ENCODE measurements at regions not wholly inside any gene's neighbourhood (a gene's known extent, or its start where the extent isn't known, plus 50 kb on each side); places are given as distances from the start of the nearest gene placed in this dataset.

DNA sequence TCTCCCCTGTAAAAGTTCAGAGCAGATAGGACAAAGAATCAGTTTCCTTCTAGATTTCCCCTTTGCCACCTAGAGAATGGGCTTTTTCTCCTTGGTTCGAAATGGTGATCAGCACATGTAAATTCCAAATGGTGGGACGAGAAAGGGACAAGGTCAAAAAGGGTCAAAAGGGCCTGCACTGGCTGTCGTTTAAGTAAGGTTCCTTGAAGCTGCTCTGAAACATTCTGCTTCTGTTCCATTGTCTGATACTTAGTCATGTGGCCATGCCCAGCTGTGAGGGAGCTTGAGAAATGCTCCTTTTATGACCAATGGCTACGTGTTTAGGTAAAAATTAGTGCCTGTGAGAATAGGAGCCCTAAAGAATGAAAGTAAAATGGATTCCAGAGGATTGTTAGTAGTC, 165.9 kb upstream of the CENPE start (continued):
- TF ChIP-seq, protein P1, sequence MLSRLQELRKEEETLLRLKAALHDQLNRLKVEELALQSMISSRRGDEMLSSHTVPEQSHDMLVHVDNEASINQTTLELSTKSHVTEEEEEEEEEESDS (CRISPR knock-in tag; IDR thresholded peaks at IDR 0.05; ENCODE audit: borderline replicate concordance), result no peak
- TF ChIP-seq, protein P2, sequence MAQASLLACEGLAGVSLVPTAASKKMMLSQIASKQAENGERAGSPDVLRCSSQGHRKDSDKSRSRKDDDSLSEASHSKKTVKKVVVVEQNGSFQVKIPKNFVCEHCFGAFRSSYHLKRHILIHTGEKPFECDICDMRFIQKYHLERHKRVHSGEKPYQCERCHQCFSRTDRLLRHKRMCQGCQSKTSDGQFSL (CRISPR knock-in tag; IDR thresholded peaks at IDR 0.05), result no peak
- no peak for TF ChIP-seq ZSCAN22 (CRISPR knock-in tag; IDR thresholded peaks at IDR 0.05)

DNA sequence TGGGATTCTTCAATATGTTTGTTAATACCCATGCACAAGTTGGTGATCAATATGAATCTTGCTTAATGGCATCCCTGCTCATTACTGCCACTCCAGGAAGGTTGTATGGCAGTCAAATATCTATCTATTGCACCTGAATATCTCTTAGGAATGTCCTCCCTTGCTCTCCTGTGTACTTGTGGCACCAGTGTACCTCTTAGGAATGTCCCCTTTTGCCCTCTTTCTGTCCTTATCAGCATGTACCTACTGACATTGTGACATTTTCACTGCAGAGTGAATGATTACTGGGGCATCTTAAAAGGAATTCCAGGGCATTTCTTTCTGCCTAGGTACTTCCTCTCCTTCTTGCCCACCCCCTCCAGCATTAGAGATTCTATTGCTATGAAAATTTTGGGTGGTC, 163.8 kb upstream of the CENPE start:
- in situ Hi-C loops (cut with HindIII; ENCODE audit: extremely low pct_ligation_motif_present, low pct_unique_long_range_greater_than_20kb) (no loop called here), intact Hi-C loops (cut with micrococcal nuclease; ENCODE audit: unreplicated experiment) (no loop called here)
- Histone ChIP-seq H3K36me3 (replicated peaks in 1 of 2; ENCODE audit: control insufficient read depth in 1 of 2, insufficient read depth in 2 of 2, low read length in 2 of 2) (no peaks in the 10 kb centered on the region), H3K4me3 (replicated peaks in 1 of 3; ENCODE audit: insufficient read depth in 1 of 3, low read depth in 2 of 3, low read length in 3 of 3) (no peak overlapping the region), H3K4me2 (ENCODE audit: low read depth, low read length) (no peak overlapping the region), H3K27ac (ENCODE audit: extremely low read length, insufficient read depth, low read length) (no peak overlapping the region), H3K9ac (ENCODE audit: insufficient read depth, low read depth, low read length) (no peak overlapping the region), H3K9me3 (ENCODE audit: low read length) (peaks cover 24% of the 10 kb centered on the region), H3K79me2 (ENCODE audit: insufficient read depth, low read length) (no peaks in the 10 kb centered on the region), H2AFZ (ENCODE audit: low read length) (no peak overlapping the region), H3K27me3 (ENCODE audit: control insufficient read depth in 1 of 2, insufficient read depth in 2 of 2, low read length in 2 of 2) (no peaks in the 10 kb centered on the region; a peak in 1 of 5 replicates), H3K4me1 (ENCODE audit: insufficient read depth, low read length) (no peaks in the 10 kb centered on the region), H4K20me1 (ENCODE audit: insufficient read depth, low read length) (no peaks in the 10 kb centered on the region)
- FAIRE-seq, result no peak
- ChIA-PET POLR2A (no interaction called here), CTCF (ENCODE audit: low intra/inter-chr PET ratio, low total read pairs) (no interaction called here)
- ATAC-seq, result no peak
- no peak for DNase-seq (ENCODE audit: low spot score)
- TF ChIP-seq NFE2 (CRISPR knock-in tag; IDR thresholded peaks at IDR 0.05) (no peak), ZNF501 (CRISPR knock-in tag; IDR thresholded peaks at IDR 0.05) (no peak), MIER2 (CRISPR knock-in tag; IDR thresholded peaks at IDR 0.05) (no peak)
- TF ChIP-seq, protein P3, sequence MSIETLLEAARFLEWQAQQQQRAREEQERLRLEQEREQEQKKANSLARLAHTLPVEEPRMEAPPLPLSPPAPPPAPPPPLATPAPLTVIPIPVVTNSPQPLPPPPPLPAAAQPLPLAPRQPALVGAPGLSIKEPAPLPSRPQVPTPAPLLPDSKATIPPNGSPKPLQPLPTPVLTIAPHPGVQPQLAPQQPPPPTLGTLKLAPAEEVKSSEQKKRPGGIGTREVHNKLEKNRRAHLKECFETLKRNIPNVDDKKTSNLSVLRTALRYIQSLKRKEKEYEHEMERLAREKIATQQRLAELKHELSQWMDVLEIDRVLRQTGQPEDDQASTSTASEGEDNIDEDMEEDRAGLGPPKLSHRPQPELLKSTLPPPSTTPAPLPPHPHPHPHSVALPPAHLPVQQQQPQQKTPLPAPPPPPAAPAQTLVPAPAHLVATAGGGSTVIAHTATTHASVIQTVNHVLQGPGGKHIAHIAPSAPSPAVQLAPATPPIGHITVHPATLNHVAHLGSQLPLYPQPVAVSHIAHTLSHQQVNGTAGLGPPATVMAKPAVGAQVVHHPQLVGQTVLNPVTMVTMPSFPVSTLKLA (IDR thresholded peaks at IDR 0.05), result no peak
- TF ChIP-seq, protein P4, sequence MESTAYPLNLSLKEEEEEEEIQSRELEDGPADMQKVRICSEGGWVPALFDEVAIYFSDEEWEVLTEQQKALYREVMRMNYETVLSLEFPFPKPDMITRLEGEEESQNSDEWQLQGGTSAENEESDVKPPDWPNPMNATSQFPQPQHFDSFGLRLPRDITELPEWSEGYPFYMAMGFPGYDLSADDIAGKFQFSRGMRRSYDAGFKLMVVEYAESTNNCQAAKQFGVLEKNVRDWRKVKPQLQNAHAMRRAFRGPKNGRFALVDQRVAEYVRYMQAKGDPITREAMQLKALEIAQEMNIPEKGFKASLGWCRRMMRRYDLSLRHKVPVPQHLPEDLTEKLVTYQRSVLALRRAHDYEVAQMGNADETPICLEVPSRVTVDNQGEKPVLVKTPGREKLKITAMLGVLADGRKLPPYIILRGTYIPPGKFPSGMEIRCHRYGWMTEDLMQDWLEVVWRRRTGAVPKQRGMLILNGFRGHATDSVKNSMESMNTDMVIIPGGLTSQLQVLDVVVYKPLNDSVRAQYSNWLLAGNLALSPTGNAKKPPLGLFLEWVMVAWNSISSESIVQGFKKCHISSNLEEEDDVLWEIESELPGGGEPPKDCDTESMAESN (CRISPR knock-in tag; conservative IDR thresholded peaks at IDR 0.05), result no peak
- no TSS peak for BruUV-seq (replicated peaks)

Data from HepG2 (cell line).